H1 (cell line): ENCODE measurements at regions not wholly inside any gene's neighbourhood (a gene's known extent, or its start where the extent isn't known, plus 50 kb on each side); places are given as distances from the start of the nearest gene placed in this dataset.
A peak's percentile ranks its signal among the peaks of the same experiment; 100 is the strongest.

ENCODE experiments used
- CTCF ChIA-PET: fragments of 300-600 bp; sonication (Branson Sonifier 250); formaldehyde crosslinking; loops from one replicate; lab custom pipeline; 2021; ENCODE audit not compliant: partially characterized antibody; lab: Charles Lee
- POLR2A ChIA-PET: fragments of 300-600 bp; sonication (Branson Sonifier 250); formaldehyde crosslinking; loops from one replicate; lab custom pipeline; 2021; ENCODE audit warnings: inconsistent platforms; ENCODE audit not compliant: partially characterized antibody; lab: Charles Lee
- DNase-seq, 2 experiments: peaks; one replicate each; pipeline versions ENCODE4 v3.0.0 to v3.0.0-alpha.2; 2010 to 2022; ENCODE audit warnings: low spot score in 2 of 2, low read depth in 1 of 2, mixed read lengths in 1 of 2
- FAIRE-seq: peaks from 2 replicates; lab custom pipeline; 2011; peaks lifted over from hg19 to GRCh38; lab: Jason Lieb, UNC
- H2AFZ ChIP-seq: 2 replicates; pipeline ENCODE4 v1.8.1; 2012; ENCODE audit warnings: low read length, inconsistent platforms
- H2AK5ac ChIP-seq: 2 replicates; pipeline ENCODE4 v1.6.1; 2013; ENCODE audit warnings: low read depth, low read length
- H2BK120ac ChIP-seq: replicated peaks from 2 replicates; pipeline ENCODE3; 2013; ENCODE audit warnings: low read depth, low read length, inconsistent platforms
- H2BK12ac ChIP-seq: 2 replicates; pipeline ENCODE4 v1.6.1; 2013; ENCODE audit warnings: low read depth, low read length
- H2BK15ac ChIP-seq: 2 replicates; pipeline ENCODE4 v1.6.1; 2013; ENCODE audit warnings: low read length
- H2BK20ac ChIP-seq: 2 replicates; pipeline ENCODE4 v1.6.1; 2013; ENCODE audit warnings: low read length
- H2BK5ac ChIP-seq: 2 replicates; pipeline ENCODE4 v1.6.1; 2013; ENCODE audit warnings: low read depth, low read length
- H3K14ac ChIP-seq: 2 replicates; pipeline ENCODE4 v1.6.1; 2013; ENCODE audit warnings: inconsistent platforms; ENCODE audit not compliant: insufficient read length
- H3K18ac ChIP-seq: 2 replicates; pipeline ENCODE4 v1.6.1; 2013; ENCODE audit warnings: low read length; ENCODE audit errors: extremely low read depth
- H3K23ac ChIP-seq: 2 replicates; pipeline ENCODE4 v1.6.1; 2013; ENCODE audit warnings: inconsistent platforms; ENCODE audit not compliant: insufficient read length
- H3K23me2 ChIP-seq: 2 replicates; pipeline ENCODE4 v1.6.1; 2013; ENCODE audit warnings: low read depth, low read length
- H3K27ac ChIP-seq: 2 replicates; pipeline ENCODE4 v1.6.1; 2011; ENCODE audit warnings: low read depth, low read length, inconsistent platforms
- H3K27me3 ChIP-seq, 4 experiments: replicated peaks in 1 of 4; 1 replicate in 1 of 4; 2 replicates in 3 of 4; pipeline versions ENCODE4 v1.6.1 to v1.8.1; 2011 to 2013; ENCODE audit warnings: low read length in 3 of 4, mild to moderate bottlenecking in 3 of 4, inconsistent platforms in 2 of 4, mixed read lengths in 2 of 4, moderate library complexity in 1 of 4; ENCODE audit not compliant: control insufficient read depth in 3 of 4, insufficient read depth in 3 of 4; ENCODE audit errors: extremely low read depth in 1 of 4
- H3K36me3 ChIP-seq, 4 experiments: 2 replicates each; pipeline versions ENCODE4 v1.6.1 to v1.8.1; 2011 to 2013; ENCODE audit warnings: mild to moderate bottlenecking in 4 of 4, low read length in 3 of 4, moderate library complexity in 2 of 4, control low read depth in 1 of 4, inconsistent platforms in 1 of 4; ENCODE audit not compliant: insufficient read depth in 4 of 4, control insufficient read depth in 2 of 4
- H3K4ac ChIP-seq: replicated peaks from 2 replicates; pipeline ENCODE3; 2013; ENCODE audit warnings: low read length, low read depth, mixed read lengths, inconsistent platforms; ENCODE audit not compliant: insufficient read length
- H3K4me1 ChIP-seq, 4 experiments: replicated peaks in 1 of 4; 1 replicate in 1 of 4; 2 replicates in 3 of 4; pipeline versions ENCODE4 v1.6.1 to v1.8.1; 2011 to 2013; ENCODE audit warnings: low read length in 3 of 4, inconsistent platforms in 2 of 4, mixed read lengths in 1 of 4; ENCODE audit not compliant: insufficient read depth in 4 of 4, control insufficient read depth in 3 of 4
- H3K4me2 ChIP-seq, 2 experiments: 2 replicates each; pipeline versions ENCODE4 v1.6.1 to v1.8.1; 2011 to 2013; ENCODE audit warnings: low read depth in 2 of 2, low read length in 2 of 2, control low read depth in 1 of 2, inconsistent platforms in 1 of 2, mild to moderate bottlenecking in 1 of 2; ENCODE audit not compliant: insufficient read depth in 1 of 2
- H3K4me3 ChIP-seq, 4 experiments: fragments of 200-600, 300-600 bp in 1 of 4; sonication (generic), shearing (Covaris generic), sonication (Bioruptor Twin) in 1 of 4; 2 replicates each; pipeline versions ENCODE4 v1.5.1 to v1.8.1; 2011 to 2016; ENCODE audit warnings: low read length in 4 of 4, low read depth in 3 of 4, control low read depth in 2 of 4, inconsistent platforms in 2 of 4, mild to moderate bottlenecking in 2 of 4, mixed read lengths in 1 of 4, moderate library complexity in 1 of 4; ENCODE audit not compliant: insufficient read depth in 2 of 4; ENCODE audit errors: extremely low read depth in 1 of 4
- H3K56ac ChIP-seq: replicated peaks from 2 replicates; pipeline ENCODE3; 2013; ENCODE audit warnings: low read depth, mild to moderate bottlenecking, mixed read lengths, low read length, inconsistent platforms; ENCODE audit not compliant: insufficient read length
- H3K79me1 ChIP-seq: 2 replicates; pipeline ENCODE4 v1.6.1; 2013; ENCODE audit warnings: low read depth, low read length, control low read depth
- H3K79me2 ChIP-seq, 2 experiments: 2 replicates each; pipeline versions ENCODE4 v1.6.1 to v1.8.1; 2012 to 2013; ENCODE audit warnings: low read length in 2 of 2, mild to moderate bottlenecking in 2 of 2, inconsistent platforms in 1 of 2; ENCODE audit not compliant: insufficient read depth in 2 of 2, control insufficient read depth in 1 of 2
- H3K9ac ChIP-seq, 4 experiments: replicated peaks in 1 of 4; 1 replicate in 1 of 4; 2 replicates in 3 of 4; pipeline versions ENCODE4 v1.6.1 to v1.8.1; 2011 to 2013; ENCODE audit warnings: low read depth in 3 of 4, low read length in 3 of 4, control low read depth in 2 of 4, mild to moderate bottlenecking in 2 of 4, moderate library complexity in 2 of 4, inconsistent platforms in 1 of 4; ENCODE audit errors: extremely low read depth in 1 of 4
- H3K9me3 ChIP-seq, 2 experiments: 2 replicates each; pipeline versions ENCODE4 v1.6.1 to v1.8.1; 2012 to 2013; ENCODE audit warnings: mild to moderate bottlenecking in 2 of 2, moderate library complexity in 2 of 2, control low read depth in 1 of 2, inconsistent platforms in 1 of 2, low read depth in 1 of 2, low read length in 1 of 2, mixed read lengths in 1 of 2; ENCODE audit not compliant: insufficient read depth in 2 of 2
- H4K20me1 ChIP-seq, 2 experiments: replicated peaks in 1 of 2; 2 replicates each; pipeline versions ENCODE3 to v1.8.1; 2011 to 2013; ENCODE audit warnings: inconsistent platforms in 2 of 2, low read length in 2 of 2, mild to moderate bottlenecking in 1 of 2; ENCODE audit not compliant: insufficient read depth in 2 of 2, control insufficient read depth in 1 of 2
- H4K5ac ChIP-seq: 2 replicates; pipeline ENCODE4 v1.6.1; 2013; ENCODE audit warnings: low read length, low read depth, mixed read lengths, inconsistent platforms; ENCODE audit not compliant: insufficient read length
- H4K8ac ChIP-seq: 2 replicates; pipeline ENCODE4 v1.8.0; 2013; ENCODE audit warnings: mild to moderate bottlenecking, moderate library complexity, low read length, inconsistent platforms; ENCODE audit not compliant: insufficient read depth; ENCODE audit errors: extremely low read depth
- H4K91ac ChIP-seq: replicated peaks from 2 replicates; pipeline ENCODE3; 2013; ENCODE audit warnings: low read length, mixed read lengths, inconsistent platforms; ENCODE audit not compliant: insufficient read length
- CTCF ChIP-seq, 3 experiments: IDR thresholded peaks; 1 replicate in 2 of 3; 2 replicates in 1 of 3; pipeline versions ENCODE4 v1.5.1 to v1.6.1; 2011; ENCODE audit warnings: low read length in 3 of 3, mild to moderate bottlenecking in 3 of 3, inconsistent platforms in 2 of 3, low read depth in 1 of 3, moderate library complexity in 1 of 3; ENCODE audit not compliant: insufficient read depth in 1 of 3; ENCODE audit errors: control extremely low read depth in 1 of 3
- RAD21 ChIP-seq, 2 experiments: IDR thresholded peaks in 1 of 2; conservative IDR thresholded peaks in 1 of 2; 2 replicates each; pipeline ENCODE4 v1.6.1; 2011; ENCODE audit warnings: low read depth in 2 of 2, low read length in 2 of 2, improper control_type of control experiment in 1 of 2, inconsistent platforms in 1 of 2, mild to moderate bottlenecking in 1 of 2, moderate library complexity in 1 of 2
- RFX5 ChIP-seq: IDR thresholded peaks from 2 replicates; pipeline ENCODE4 v1.6.1; 2011; ENCODE audit warnings: low read depth, low read length, improper control_type of control experiment, borderline replicate concordance
- WGBS, 2 experiments: shearing (Covaris generic) in 1 of 2; methylation state at CpG; one replicate each; pipeline versions ENCODE4 v1.1.6 to v1.1.7; 2013 to 2015; ENCODE audit warnings: low lambda C conversion rate in 2 of 2, mixed read lengths in 2 of 2, inconsistent platforms in 1 of 2, low coverage in 1 of 2, missing lambda C conversion rate in 1 of 2; ENCODE audit not compliant: insufficient replicate concordance in 2 of 2, insufficient coverage in 1 of 2, insufficient read length in 1 of 2; ENCODE audit errors: extremely low coverage in 1 of 2, missing lambda C conversion rate in 1 of 2; 5-methylcytosine and 5-hydroxymethylcytosine counted together

DNA sequence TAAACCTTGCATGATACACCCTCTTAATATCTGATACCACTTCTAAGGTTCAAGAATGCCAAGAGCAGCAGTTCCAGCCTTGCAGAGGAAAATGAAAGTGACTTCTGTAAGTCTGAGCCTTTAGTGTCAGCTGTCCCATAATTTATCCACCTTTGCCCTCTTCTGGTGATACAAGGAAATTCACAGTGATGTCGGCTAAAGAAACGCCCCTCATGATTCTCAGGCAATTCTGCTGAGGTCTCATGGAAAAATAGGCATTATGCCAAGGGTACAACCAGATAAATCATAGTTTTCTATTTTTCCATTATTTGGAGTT lies 172.2 kb upstream of the CXCL13 start:
- Histone ChIP-seq H3K4me3 (no peak overlapping the region), H4K20me1 (no peaks in the 10 kb centered on the region), H3K4me2 (no peak overlapping the region), H2AK5ac (no peak overlapping the region), H3K18ac (no peak overlapping the region), H2BK120ac (no peak overlapping the region), H4K91ac (no peak overlapping the region), H3K23me2 (no peaks in the 10 kb centered on the region), H2BK15ac (no peak overlapping the region), H3K27ac (no peak overlapping the region), H3K79me2 (no peaks in the 10 kb centered on the region), H4K8ac (no peak overlapping the region), H3K27me3 (no peaks in the 10 kb centered on the region; a peak in 1 of 7 replicates), H3K36me3 (no peaks in the 10 kb centered on the region), H3K56ac (no peak overlapping the region), H3K4ac (no peak overlapping the region), H2AFZ (no peak overlapping the region), H3K23ac (no peak overlapping the region), H3K9ac (no peak overlapping the region), H3K14ac (no peak overlapping the region), H3K4me1 (peaks cover 0 to 3% (median 0%) of the 10 kb centered on the region in 4 experiments; a peak in 1 of 7 replicates), H4K5ac (no peak overlapping the region), H2BK5ac (no peak overlapping the region), H2BK12ac (no peak overlapping the region), H3K9me3 (no peaks in the 10 kb centered on the region), H3K79me1 (no peaks in the 10 kb centered on the region), H2BK20ac (no peak overlapping the region)
- 30% methylated on average over 2 of the region's 2 CpGs; no CpG with 5 or more reads in 1 of the 2 experiments for WGBS, 2 experiments
- CTCF ChIA-PET: interaction anchor here (0.6 to 38.6 kb wide), 21 partner anchors 9 to 262 kb away, joined by 3 to 1551 read pairs (median 10); no protein-coding TSS in a partner anchor
- DNase-seq (no peak), FAIRE-seq (peak; percentile 89)
- TF ChIP-seq CTCF (IDR thresholded peaks at IDR 0.05; ENCODE audit: control extremely low read depth in 1 of 3, insufficient read depth in 1 of 3, low read depth in 1 of 3, low read length in 3 of 3) (peak in 2 of 3 experiments; percentile 64 to 87; a peak in 3 of 4 replicates), RAD21 (IDR thresholded peaks at IDR 0.05 in 1 of 2, conservative IDR thresholded peaks at IDR 0.05 in 1 of 2; ENCODE audit: low read depth in 2 of 2, low read length in 2 of 2) (peak; percentile 79 to 89), RFX5 (no peak)
- POLR2A ChIA-PET: no interaction called here
